ENCODE measurements at regions not wholly inside any gene's neighbourhood (a gene's known extent, or its start where the extent isn't known, plus 50 kb on each side); places are given as distances from the start of the nearest gene placed in this dataset.

GRCh38 chr3:17847156-17847555, 104.7 kb upstream of the TBC1D5 start:
- TF ChIP-seq POLR2A (IDR thresholded peaks at IDR 0.05) (no peak), CTCF (IDR thresholded peaks at IDR 0.05) (no peak), EP300 (IDR thresholded peaks at IDR 0.05; ENCODE audit: low read depth) (no peak)
